ENCODE measurements at regions not wholly inside any gene's neighbourhood (a gene's known extent, or its start where the extent isn't known, plus 50 kb on each side); places are given as distances from the start of the nearest gene placed in this dataset.

- no peaks in the 10 kb centered on the region for H3K36me3 Mint-ChIP-seq (ENCODE audit: low read depth, unreplicated experiment)
- DNase-seq (ENCODE audit: low read depth) (peak; percentile 37), FAIRE-seq (no peak)
- Histone ChIP-seq H4K20me1 (ENCODE audit: insufficient read depth, low read length) (no peaks in the 10 kb centered on the region), H3K4me1 (ENCODE audit: insufficient read depth, low read length) (no peaks in the 10 kb centered on the region), H3K9ac (ENCODE audit: low read length) (no peak overlapping the region), H3K4me3 (ENCODE audit: insufficient read depth, low read depth, low read length) (no peak overlapping the region), H3K4me2 (ENCODE audit: low read length) (no peak overlapping the region), H3K27ac (ENCODE audit: low read depth, low read length) (no peak overlapping the region), H3K79me2 (ENCODE audit: insufficient read depth, low read length) (no peaks in the 10 kb centered on the region), H2AFZ (ENCODE audit: low read depth, low read length) (no peak overlapping the region), H3K9me3 (ENCODE audit: insufficient read depth, low read depth, low read length) (no peaks in the 10 kb centered on the region), H3K27me3 (ENCODE audit: insufficient read depth, low read length) (no peaks in the 10 kb centered on the region), H3K36me3 (ENCODE audit: insufficient read depth, low read length) (no peaks in the 10 kb centered on the region)
- peaks cover 3% of the 10 kb centered on the region for H3K4me1 Mint-ChIP-seq (ENCODE audit: low read depth, unreplicated experiment)
- TF ChIP-seq CTCF (IDR thresholded peaks at IDR 0.05; ENCODE audit: insufficient read depth, low read depth, low read length) = no peak
- TF ChIP-seq EZH2 (IDR thresholded peaks at IDR 0.05; ENCODE audit: insufficient read depth, low read length) = no peak
- H3K4me3 Mint-ChIP-seq (ENCODE audit: unreplicated experiment) = no peak overlapping the region
- no peaks in the 10 kb centered on the region for H3K9me3 Mint-ChIP-seq (ENCODE audit: unreplicated experiment)
- H3K27ac Mint-ChIP-seq (ENCODE audit: unreplicated experiment) = peak overlapping the region; percentile 68
- H3K27me3 Mint-ChIP-seq (ENCODE audit: low read depth, unreplicated experiment) = no peaks in the 10 kb centered on the region
Measured at GRCh38 chr4:71938776-71939175, 93.0 kb upstream of the NPFFR2 start.

GRCh38 chr4:71941001-71941400, 90.8 kb upstream of the NPFFR2 start:
- Mint-ChIP-seq H3K27ac (ENCODE audit: unreplicated experiment) (no peak overlapping the region), H3K4me3 (ENCODE audit: unreplicated experiment) (no peak overlapping the region), H3K4me1 (ENCODE audit: low read depth, unreplicated experiment) (peaks cover 3% of the 10 kb centered on the region), H3K36me3 (ENCODE audit: low read depth, unreplicated experiment) (no peaks in the 10 kb centered on the region), H3K27me3 (ENCODE audit: low read depth, unreplicated experiment) (no peaks in the 10 kb centered on the region), H3K9me3 (ENCODE audit: unreplicated experiment) (peaks cover 2% of the 10 kb centered on the region)
- Histone ChIP-seq H3K4me1 (ENCODE audit: insufficient read depth, low read length) (no peaks in the 10 kb centered on the region), H3K27ac (ENCODE audit: low read depth, low read length) (no peak overlapping the region), H3K79me2 (ENCODE audit: insufficient read depth, low read length) (no peaks in the 10 kb centered on the region), H3K27me3 (ENCODE audit: insufficient read depth, low read length) (no peaks in the 10 kb centered on the region), H3K9me3 (ENCODE audit: insufficient read depth, low read depth, low read length) (no peaks in the 10 kb centered on the region), H4K20me1 (ENCODE audit: insufficient read depth, low read length) (no peaks in the 10 kb centered on the region), H3K36me3 (ENCODE audit: insufficient read depth, low read length) (no peaks in the 10 kb centered on the region), H3K4me3 (ENCODE audit: insufficient read depth, low read depth, low read length) (no peak overlapping the region), H3K9ac (ENCODE audit: low read length) (no peak overlapping the region), H3K4me2 (ENCODE audit: low read length) (no peak overlapping the region), H2AFZ (ENCODE audit: low read depth, low read length) (no peak overlapping the region)
- DNase-seq (ENCODE audit: low read depth) (peak; percentile 3), FAIRE-seq (no peak)
- TF ChIP-seq EZH2 (IDR thresholded peaks at IDR 0.05; ENCODE audit: insufficient read depth, low read length) (no peak), CTCF (IDR thresholded peaks at IDR 0.05; ENCODE audit: insufficient read depth, low read depth, low read length) (peak; percentile 42)

- DNase-seq (ENCODE audit: low read depth) = peak; percentile 42
- Mint-ChIP-seq H3K36me3 (ENCODE audit: low read depth, unreplicated experiment) (no peaks in the 10 kb centered on the region), H3K9me3 (ENCODE audit: unreplicated experiment) (peaks cover 5% of the 10 kb centered on the region), H3K27me3 (ENCODE audit: low read depth, unreplicated experiment) (no peaks in the 10 kb centered on the region), H3K27ac (ENCODE audit: unreplicated experiment) (no peak overlapping the region), H3K4me3 (ENCODE audit: unreplicated experiment) (no peak overlapping the region), H3K4me1 (ENCODE audit: low read depth, unreplicated experiment) (no peaks in the 10 kb centered on the region)
- FAIRE-seq = no peak
- H3K9me3 ChIP-seq (ENCODE audit: insufficient read depth, low read depth, low read length) = no peaks in the 10 kb centered on the region
- H2AFZ ChIP-seq (ENCODE audit: low read depth, low read length) = no peak overlapping the region
- no peak overlapping the region for H3K9ac ChIP-seq (ENCODE audit: low read length)
- H3K36me3 ChIP-seq (ENCODE audit: insufficient read depth, low read length) = no peaks in the 10 kb centered on the region
- no peak overlapping the region for H3K4me2 ChIP-seq (ENCODE audit: low read length)
- H3K4me1 ChIP-seq (ENCODE audit: insufficient read depth, low read length) = no peaks in the 10 kb centered on the region
- H4K20me1 ChIP-seq (ENCODE audit: insufficient read depth, low read length) = no peaks in the 10 kb centered on the region
- no peak overlapping the region for H3K4me3 ChIP-seq (ENCODE audit: insufficient read depth, low read depth, low read length)
- H3K27ac ChIP-seq (ENCODE audit: low read depth, low read length) = no peak overlapping the region
- TF ChIP-seq EZH2 (IDR thresholded peaks at IDR 0.05; ENCODE audit: insufficient read depth, low read length) (no peak), CTCF (IDR thresholded peaks at IDR 0.05; ENCODE audit: insufficient read depth, low read depth, low read length) (no peak)
- H3K79me2 ChIP-seq (ENCODE audit: insufficient read depth, low read length) = no peaks in the 10 kb centered on the region
- no peaks in the 10 kb centered on the region for H3K27me3 ChIP-seq (ENCODE audit: insufficient read depth, low read length)
Measured at GRCh38 chr4:71944956-71945355, 86.8 kb upstream of the NPFFR2 start.

Measured in astrocyte (in vitro differentiated cells and primary cell).